Left lung (tissue), 4 donors: ENCODE measurements at regions not wholly inside any gene's neighbourhood (a gene's known extent, or its start where the extent isn't known, plus 50 kb on each side); places are given as distances from the start of the nearest gene placed in this dataset.

ENCODE experiments used
- ATAC-seq: fragments of 200-7000 bp; cut with Tn5 transposase; one replicate; pipeline ENCODE4 v1.9.1; 2020; ENCODE audit warnings: moderate library complexity
- DNase-seq, 4 donors: peaks; one replicate each; pipeline ENCODE4 v3.0.0-alpha.2; 2013 to 2020
- H3K27ac ChIP-seq, 2 donors: fragments of 200-600 bp; sonication (generic) in 1 of 2; one replicate each; pipeline versions ENCODE4 v1.5.0 to v1.8.0; 2020 to 2021
- H3K27me3 ChIP-seq, 2 donors: fragments of 200-600 bp; sonication (generic) in 1 of 2; one replicate each; pipeline versions ENCODE4 v1.5.0 to v1.8.0; 2020 to 2021
- H3K36me3 ChIP-seq, 2 donors: fragments of 200-600 bp; sonication (generic) in 1 of 2; one replicate each; pipeline versions ENCODE4 v1.5.0 to v1.8.0; 2020 to 2021
- H3K4me1 ChIP-seq, 2 donors: fragments of 200-600 bp; one replicate each; pipeline ENCODE4 v1.8.0; 2021
- H3K4me3 ChIP-seq, 2 donors: fragments of 200-600 bp; sonication (generic) in 1 of 2; one replicate each; pipeline versions ENCODE4 v1.5.0 to v1.8.0; 2020 to 2021; ENCODE audit warnings: mild to moderate bottlenecking in 1 of 2
- H3K9me3 ChIP-seq, 2 donors: fragments of 200-600 bp; sonication (generic) in 1 of 2; one replicate each; pipeline versions ENCODE4 v1.5.0 to v1.8.0; 2020 to 2021
- intact Hi-C, 2 donors: fragments of 100-400 bp; cut with DNase I; formaldehyde crosslinking; loops; one replicate each; pipeline versions ENCODE4 v1.11.2 to v1.14.2; 2022
- TF ChIP-seq, protein P1 (sequence below), 2 donors: fragments of 200-600 bp; sonication (generic) in 1 of 2; IDR thresholded peaks; one replicate each; pipeline versions ENCODE4 v1.5.0 to v1.8.0; 2021; ENCODE audit warnings: antibody characterized with exemption in 2 of 2
- donor health status: DM: no; HTN: yes; CAD: no.
- donor health status: DM: no; HTN: no; CAD: no.

DNA sequence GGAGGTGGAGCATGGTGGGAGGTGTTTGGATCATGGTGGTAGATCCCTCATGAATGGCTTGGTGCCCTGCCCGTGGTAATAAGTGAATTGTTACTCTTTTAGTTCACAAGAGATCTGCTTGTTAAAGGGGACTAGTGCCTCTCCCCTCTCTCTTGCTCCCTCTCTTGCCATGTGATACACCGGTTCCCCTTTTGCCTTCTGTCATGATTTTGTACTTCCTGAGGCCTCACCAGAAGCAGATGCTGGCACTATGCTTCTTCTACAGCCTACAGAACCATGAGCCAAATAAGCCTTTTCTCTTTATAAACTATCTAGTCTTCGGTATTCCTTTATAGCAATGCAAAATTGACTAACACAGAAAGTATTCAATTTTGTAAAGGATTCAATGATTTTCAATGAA lies 817.1 kb downstream of the TLR4 start:
- ATAC-seq = no peak
- intact Hi-C loops = no loop called here
- Histone ChIP-seq H3K27ac (no peak overlapping the region), H3K4me1 (no peaks in the 10 kb centered on the region), H3K9me3 (no peaks in the 10 kb centered on the region), H3K4me3 (no peak overlapping the region), H3K27me3 (no peaks in the 10 kb centered on the region), H3K36me3 (no peaks in the 10 kb centered on the region)
- no peak for DNase-seq
- TF ChIP-seq, protein P1, sequence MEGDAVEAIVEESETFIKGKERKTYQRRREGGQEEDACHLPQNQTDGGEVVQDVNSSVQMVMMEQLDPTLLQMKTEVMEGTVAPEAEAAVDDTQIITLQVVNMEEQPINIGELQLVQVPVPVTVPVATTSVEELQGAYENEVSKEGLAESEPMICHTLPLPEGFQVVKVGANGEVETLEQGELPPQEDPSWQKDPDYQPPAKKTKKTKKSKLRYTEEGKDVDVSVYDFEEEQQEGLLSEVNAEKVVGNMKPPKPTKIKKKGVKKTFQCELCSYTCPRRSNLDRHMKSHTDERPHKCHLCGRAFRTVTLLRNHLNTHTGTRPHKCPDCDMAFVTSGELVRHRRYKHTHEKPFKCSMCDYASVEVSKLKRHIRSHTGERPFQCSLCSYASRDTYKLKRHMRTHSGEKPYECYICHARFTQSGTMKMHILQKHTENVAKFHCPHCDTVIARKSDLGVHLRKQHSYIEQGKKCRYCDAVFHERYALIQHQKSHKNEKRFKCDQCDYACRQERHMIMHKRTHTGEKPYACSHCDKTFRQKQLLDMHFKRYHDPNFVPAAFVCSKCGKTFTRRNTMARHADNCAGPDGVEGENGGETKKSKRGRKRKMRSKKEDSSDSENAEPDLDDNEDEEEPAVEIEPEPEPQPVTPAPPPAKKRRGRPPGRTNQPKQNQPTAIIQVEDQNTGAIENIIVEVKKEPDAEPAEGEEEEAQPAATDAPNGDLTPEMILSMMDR (IDR thresholded peaks at IDR 0.05) = no peak

DNA sequence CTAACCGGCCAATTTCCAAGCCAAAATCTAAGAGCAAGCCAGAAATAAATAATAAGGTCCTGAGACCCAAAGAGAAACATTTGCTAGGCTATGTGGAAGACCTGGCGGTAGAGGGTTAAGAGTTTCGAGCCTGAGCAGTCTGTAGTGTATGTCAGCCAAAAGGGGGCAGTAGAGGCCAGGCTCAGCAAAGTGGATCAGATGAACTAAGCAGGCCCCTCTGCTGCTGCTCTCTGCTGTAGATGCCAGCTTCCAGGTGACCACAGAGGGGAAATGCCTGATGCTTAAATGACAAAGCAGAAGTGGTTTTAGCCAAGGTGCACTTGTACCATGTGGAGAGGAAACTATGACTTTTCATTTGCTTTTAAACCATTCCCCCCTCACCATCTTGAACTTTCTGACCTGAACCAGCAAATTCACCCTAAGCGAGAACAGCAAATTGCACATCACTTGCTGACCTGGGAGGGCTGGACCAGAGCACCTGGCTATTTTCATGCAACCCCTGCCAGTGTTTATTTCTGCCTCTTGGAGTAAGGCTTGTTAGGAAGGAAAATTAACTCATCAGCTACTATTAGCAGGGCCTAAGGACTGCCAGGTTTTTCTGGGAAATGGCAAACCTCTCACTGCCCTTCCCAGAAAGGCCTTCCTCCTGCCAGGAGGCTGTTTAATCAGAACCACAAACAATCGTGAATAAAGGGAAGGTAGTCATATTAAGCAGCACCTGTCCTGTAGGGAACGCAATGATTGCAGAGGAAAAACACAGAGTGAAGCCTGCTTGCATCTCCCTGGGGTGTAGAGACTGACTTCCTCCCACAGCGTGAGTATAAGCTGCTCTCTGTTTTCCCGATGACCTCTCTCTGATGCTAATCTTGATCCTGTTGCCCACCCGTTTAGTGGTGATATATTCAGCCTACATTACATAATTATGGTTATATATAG lies 818.2 kb downstream of the TLR4 start:
- intact Hi-C loops = no loop called here
- DNase-seq = peak in 2 of 4 donors; percentile 32 to 39
- ATAC-seq = peak; percentile 91
- Histone ChIP-seq H3K4me1 (no peaks in the 10 kb centered on the region), H3K4me3 (no peak overlapping the region), H3K36me3 (no peaks in the 10 kb centered on the region), H3K27ac (no peak overlapping the region), H3K9me3 (no peaks in the 10 kb centered on the region), H3K27me3 (no peaks in the 10 kb centered on the region)
- TF ChIP-seq, protein P1 (IDR thresholded peaks at IDR 0.05) = peak; percentile 47 to 48

DNA sequence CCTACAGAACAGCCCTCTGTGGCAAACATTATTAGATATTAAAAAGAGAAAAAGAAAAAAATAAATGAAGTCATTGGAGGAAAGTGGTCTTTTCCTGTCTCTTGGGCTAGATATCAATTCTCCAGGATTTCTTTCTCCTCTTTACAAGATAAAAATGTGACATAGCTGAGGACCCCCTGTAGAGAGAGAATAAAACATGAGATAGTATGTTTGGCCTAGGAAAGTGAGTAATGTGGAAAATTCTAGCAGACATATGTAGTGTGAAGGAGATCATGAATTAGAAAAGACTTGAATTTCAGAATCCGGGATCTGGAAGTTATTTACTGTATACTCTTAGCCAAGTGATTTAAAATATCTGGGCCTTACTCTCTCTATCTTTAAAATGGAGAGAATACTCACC lies 823.1 kb downstream of the TLR4 start:
- Histone ChIP-seq H3K4me1 (no peaks in the 10 kb centered on the region), H3K27ac (no peak overlapping the region), H3K36me3 (no peaks in the 10 kb centered on the region), H3K9me3 (no peaks in the 10 kb centered on the region), H3K27me3 (no peaks in the 10 kb centered on the region), H3K4me3 (no peak overlapping the region)
- DNase-seq = no peak
- no peak for ATAC-seq
- TF ChIP-seq, protein P1 (IDR thresholded peaks at IDR 0.05) = no peak
- intact Hi-C loops = no loop called here

DNA sequence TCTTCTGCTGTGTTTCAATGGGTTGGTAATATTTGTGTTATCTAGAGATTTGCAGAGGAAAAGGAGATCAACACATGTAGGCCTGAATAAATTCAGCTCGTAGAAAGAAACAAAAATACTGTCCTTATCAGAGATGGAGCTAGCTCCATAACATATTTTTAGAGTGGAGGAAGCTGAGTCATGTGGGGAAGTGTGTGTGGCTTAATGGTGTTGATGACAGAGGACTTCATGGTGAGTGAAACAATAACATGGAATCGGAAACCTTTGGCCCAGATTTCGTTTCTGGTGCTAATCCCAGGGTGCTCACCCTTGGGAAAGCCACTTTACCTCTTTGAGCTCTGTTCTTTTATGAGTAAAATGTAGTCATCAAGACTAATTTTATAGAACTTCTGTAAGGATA lies 825.0 kb downstream of the TLR4 start:
- DNase-seq (no peak), ATAC-seq (no peak)
- Histone ChIP-seq H3K4me1 (no peaks in the 10 kb centered on the region), H3K36me3 (no peaks in the 10 kb centered on the region), H3K9me3 (no peaks in the 10 kb centered on the region), H3K27ac (no peak overlapping the region), H3K27me3 (no peaks in the 10 kb centered on the region), H3K4me3 (no peak overlapping the region)
- intact Hi-C loops = no loop called here
- TF ChIP-seq, protein P1 (IDR thresholded peaks at IDR 0.05) = no peak

DNA sequence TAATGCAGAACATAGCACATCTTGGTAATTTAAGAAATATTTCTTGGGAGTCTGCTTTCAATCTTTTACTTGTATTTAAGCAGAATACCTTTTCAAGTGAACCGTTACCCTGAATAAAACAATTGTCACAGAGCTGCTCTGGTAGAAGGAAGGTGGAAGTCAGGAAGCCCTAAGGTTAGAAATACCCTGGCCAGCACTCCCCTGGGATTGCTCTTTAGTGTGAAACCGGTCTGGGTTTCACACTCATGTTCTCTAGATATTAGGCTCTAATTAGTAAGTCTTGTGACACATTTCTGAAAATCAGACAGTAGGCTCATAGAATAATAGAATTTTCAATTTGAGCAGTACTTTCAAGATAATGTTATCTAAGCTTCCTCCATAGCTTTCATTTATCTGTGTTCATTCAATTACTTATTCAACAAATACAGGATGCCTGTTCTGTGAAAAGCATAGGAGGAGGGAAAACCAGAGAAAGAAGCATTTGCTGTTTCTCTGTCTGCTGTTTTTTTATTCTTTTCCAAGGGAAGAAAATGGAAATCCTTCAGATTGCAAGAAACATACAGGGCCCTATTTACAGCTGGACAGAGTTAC lies 825.5 kb downstream of the TLR4 start:
- no peak overlapping the region for H3K4me3 ChIP-seq
- no peaks in the 10 kb centered on the region for H3K27me3 ChIP-seq
- no peaks in the 10 kb centered on the region for H3K36me3 ChIP-seq
- intact Hi-C loops = no loop called here
- TF ChIP-seq, protein P1 (IDR thresholded peaks at IDR 0.05) = no peak
- no peak overlapping the region for H3K27ac ChIP-seq
- no peak for DNase-seq
- no peaks in the 10 kb centered on the region for H3K4me1 ChIP-seq
- H3K9me3 ChIP-seq = no peaks in the 10 kb centered on the region
- ATAC-seq = no peak
